Transverse colon (tissue), 3 donors: ENCODE measurements at regions not wholly inside any gene's neighbourhood (a gene's known extent, or its start where the extent isn't known, plus 50 kb on each side); places are given as distances from the start of the nearest gene placed in this dataset.

Experiments used
- CTCF ChIP-seq, 5 experiments: fragments of 200-600 bp in 3 of 5; fragments of 450-650 bp in 2 of 5; sonication (generic) in 3 of 5; IDR thresholded peaks; 1 replicate in 2 of 5; 2 replicates in 3 of 5; pipeline ENCODE4 v1.5.1; 2016 to 2017; ENCODE audit warnings: antibody characterized with exemption in 5 of 5, inconsistent platforms in 3 of 5, mild to moderate bottlenecking in 2 of 5, moderate library complexity in 1 of 5
- EP300 ChIP-seq: sonication (generic); formaldehyde crosslinking; IDR thresholded peaks from one replicate; pipeline ENCODE4 v1.6.1; 2017; ENCODE audit warnings: antibody characterized with exemption, low read depth
- POLR2A ChIP-seq: fragments of 450-650 bp; IDR thresholded peaks from one replicate; pipeline ENCODE4 v1.6.1; 2016; ENCODE audit warnings: antibody characterized with exemption, mild to moderate bottlenecking, moderate library complexity

- no peak for TF ChIP-seq CTCF (IDR thresholded peaks at IDR 0.05)
- no peak for TF ChIP-seq POLR2A
- TF ChIP-seq EP300 = no peak
Observed at GRCh38 chr2:187171318-187171717, 276.7 kb downstream of the CALCRL start.
